ENCODE measurements at regions not wholly inside any gene's neighbourhood (a gene's known extent, or its start where the extent isn't known, plus 50 kb on each side); places are given as distances from the start of the nearest gene placed in this dataset.
A peak's percentile ranks its signal among the peaks of the same experiment; 100 is the strongest.

DNA sequence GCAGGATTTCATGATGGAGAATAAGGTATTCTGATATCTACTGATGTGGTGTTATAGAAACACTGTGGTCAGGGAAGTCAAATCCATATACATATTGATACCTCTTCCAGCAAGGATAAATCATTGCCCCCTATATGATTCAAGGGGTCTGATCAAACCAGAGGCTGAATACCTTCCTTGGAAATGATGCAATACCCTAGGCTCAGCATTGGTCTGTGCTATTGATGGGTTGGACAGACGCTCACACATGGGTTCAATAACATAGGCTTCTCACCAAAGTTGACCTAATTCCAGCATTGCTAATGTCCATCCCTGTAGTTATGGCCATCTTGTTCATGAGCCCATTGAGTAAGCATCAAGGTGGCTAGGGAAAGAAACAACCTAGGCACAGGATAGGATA, 257.0 kb upstream of the USP24 start:
- Histone ChIP-seq H3K4me1 (peaks cover 0 to 8% (median 0%) of the 10 kb centered on the region in 4 donors), H3K9me3 (no peaks in the 10 kb centered on the region), H3K4me3 (no peak overlapping the region), H3K27ac (replicated peaks in 1 of 4) (no peak overlapping the region), H3K27me3 (no peaks in the 10 kb centered on the region), H3K36me3 (no peaks in the 10 kb centered on the region)
- TF ChIP-seq CTCF (IDR thresholded peaks at IDR 0.05), result no peak
- no peak for TF ChIP-seq EP300 (IDR thresholded peaks at IDR 0.05)
- no peak for TF ChIP-seq POLR2A (IDR thresholded peaks at IDR 0.05; ENCODE audit: low read depth)
- TF ChIP-seq POLR2AphosphoS5 (IDR thresholded peaks at IDR 0.05), result no peak
- intact Hi-C loops (cut with DNase I), result no loop called here
- DNase-seq (ENCODE audit: extremely low spot score), result no peak
- 100% methylated on average over 1 of the region's 1 CpG for WGBS

DNA sequence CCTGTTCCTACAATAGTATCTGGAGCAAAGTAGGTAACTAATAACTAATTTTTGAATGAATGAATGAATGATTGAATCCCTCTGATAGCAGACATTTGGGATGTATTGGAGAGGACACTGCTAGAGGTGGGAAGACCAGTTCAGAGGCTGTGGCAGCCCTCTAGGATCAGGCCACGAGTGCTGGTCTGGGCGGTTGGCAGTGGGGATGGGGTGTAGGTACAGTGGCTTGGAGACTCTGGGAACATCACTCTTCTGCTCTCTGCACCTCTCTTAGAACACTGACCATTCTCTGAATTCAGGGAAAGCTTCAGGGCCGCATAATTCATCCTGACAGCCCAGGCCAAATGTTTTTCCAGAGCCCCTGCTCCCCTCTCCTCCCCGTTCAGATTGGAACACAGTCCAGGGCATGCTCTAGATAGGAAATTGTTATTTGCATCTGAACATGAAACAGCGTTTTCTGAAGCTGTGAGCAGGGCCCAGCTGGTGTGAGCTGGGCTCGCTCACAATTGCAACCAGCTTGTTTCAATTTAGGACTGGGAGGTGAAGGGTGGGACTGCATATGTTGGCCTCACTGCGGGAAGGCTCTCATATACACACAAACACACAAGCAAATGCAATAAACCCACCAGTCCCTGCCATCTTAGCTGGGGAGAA, 253.1 kb upstream of the USP24 start:
- no peak for TF ChIP-seq POLR2A (IDR thresholded peaks at IDR 0.05; ENCODE audit: low read depth)
- no peak for TF ChIP-seq POLR2AphosphoS5 (IDR thresholded peaks at IDR 0.05)
- TF ChIP-seq EP300 (IDR thresholded peaks at IDR 0.05), result no peak
- TF ChIP-seq CTCF (IDR thresholded peaks at IDR 0.05), result no peak
- H3K27ac ChIP-seq (replicated peaks in 1 of 4), result no peak overlapping the region
- no peaks in the 10 kb centered on the region for H3K9me3 ChIP-seq
- 85% methylated on average over 7 of the region's 7 CpGs for WGBS
- no peaks in the 10 kb centered on the region for H3K36me3 ChIP-seq
- H3K4me1 ChIP-seq, result peaks cover 0 to 8% (median 0%) of the 10 kb centered on the region in 4 donors
- intact Hi-C loops (cut with DNase I), result no loop called here
- peak; percentile 80 for DNase-seq (ENCODE audit: extremely low spot score)
- H3K27me3 ChIP-seq, result no peaks in the 10 kb centered on the region
- no peak overlapping the region for H3K4me3 ChIP-seq

DNA sequence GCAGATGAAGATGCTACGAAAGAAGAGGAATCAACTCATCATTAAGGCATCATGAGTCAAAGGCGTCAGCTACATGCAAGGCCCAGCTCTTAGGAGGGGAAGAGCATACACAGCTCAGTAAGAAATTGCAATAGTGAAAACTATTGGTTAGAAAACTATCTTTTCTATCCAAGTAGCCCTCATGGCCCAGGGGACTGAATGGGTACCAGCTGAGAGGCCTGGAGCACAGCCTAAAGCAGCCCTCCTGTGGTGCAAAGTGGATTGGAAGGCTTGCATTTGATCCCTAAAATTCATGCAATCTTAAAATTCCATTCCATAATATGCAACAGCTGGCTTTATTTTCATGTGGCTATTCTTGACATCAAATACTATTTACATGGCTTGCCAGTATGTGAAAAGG, 251.8 kb upstream of the USP24 start:
- Histone ChIP-seq H3K36me3 (no peaks in the 10 kb centered on the region), H3K9me3 (no peaks in the 10 kb centered on the region), H3K27me3 (no peaks in the 10 kb centered on the region), H3K4me3 (no peak overlapping the region), H3K27ac (replicated peaks in 1 of 4) (no peak overlapping the region), H3K4me1 (peaks cover 0 to 8% (median 0%) of the 10 kb centered on the region in 4 donors)
- 100% methylated on average over 2 of the region's 2 CpGs for WGBS
- DNase-seq (ENCODE audit: extremely low spot score), result no peak
- no peak for TF ChIP-seq POLR2AphosphoS5 (IDR thresholded peaks at IDR 0.05)
- no peak for TF ChIP-seq POLR2A (IDR thresholded peaks at IDR 0.05; ENCODE audit: low read depth)
- no peak for TF ChIP-seq CTCF (IDR thresholded peaks at IDR 0.05)
- no peak for TF ChIP-seq EP300 (IDR thresholded peaks at IDR 0.05)
- intact Hi-C loops (cut with DNase I), result no loop called here

DNA sequence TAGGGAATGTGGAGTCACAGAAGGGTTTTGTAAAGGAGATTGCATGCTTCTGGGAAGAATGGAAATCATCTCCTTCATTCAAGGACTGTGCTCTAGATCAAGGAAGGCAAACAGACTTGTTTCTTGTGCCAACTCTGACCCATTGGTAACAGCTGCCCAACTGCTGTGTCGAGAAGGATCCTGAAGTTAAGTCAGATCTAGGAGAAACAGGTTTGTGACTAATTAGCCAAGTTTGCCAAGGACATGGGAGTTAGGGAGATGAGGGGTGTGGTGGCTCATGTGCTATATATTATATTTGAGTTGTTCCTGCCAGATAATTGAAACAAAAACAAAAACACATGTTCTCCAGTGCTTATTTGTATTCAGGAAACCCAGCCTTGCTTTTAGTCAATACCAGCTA, 251.2 kb upstream of the USP24 start:
- DNase-seq (ENCODE audit: extremely low spot score), result peak; percentile 57
- intact Hi-C loops (cut with DNase I), result no loop called here

GRCh38 chr1:55464550-55464949, 249.4 kb upstream of the USP24 start:
- Histone ChIP-seq H3K27ac (replicated peaks in 1 of 4) (peak overlapping the region; percentile 30 to 48 (median 42)), H3K36me3 (no peaks in the 10 kb centered on the region), H3K4me1 (peaks cover 0 to 5% (median 0%) of the 10 kb centered on the region in 4 donors), H3K4me3 (no peak overlapping the region), H3K9me3 (no peaks in the 10 kb centered on the region), H3K27me3 (no peaks in the 10 kb centered on the region)
- TF ChIP-seq POLR2A (IDR thresholded peaks at IDR 0.05; ENCODE audit: low read depth), result no peak
- no peak for TF ChIP-seq CTCF (IDR thresholded peaks at IDR 0.05)
- TF ChIP-seq POLR2AphosphoS5 (IDR thresholded peaks at IDR 0.05), result no peak
- no peak for TF ChIP-seq EP300 (IDR thresholded peaks at IDR 0.05)
- 92% methylated on average over 1 of the region's 1 CpG for WGBS
- intact Hi-C loops (cut with DNase I), result no loop called here
- DNase-seq (ENCODE audit: extremely low spot score), result no peak

More for the DNA sequence above, 251.2 kb upstream of the USP24 start:
- Histone ChIP-seq H3K4me3 (no peak overlapping the region), H3K27me3 (no peaks in the 10 kb centered on the region), H3K4me1 (peaks cover 0 to 8% (median 0%) of the 10 kb centered on the region in 4 donors), H3K27ac (replicated peaks in 1 of 4) (no peak overlapping the region), H3K9me3 (no peaks in the 10 kb centered on the region), H3K36me3 (no peaks in the 10 kb centered on the region)
- WGBS, result 100% methylated on average over 1 of the region's 1 CpG
- no peak for TF ChIP-seq POLR2A (IDR thresholded peaks at IDR 0.05; ENCODE audit: low read depth)
- no peak for TF ChIP-seq POLR2AphosphoS5 (IDR thresholded peaks at IDR 0.05)
